ENCODE measurements at regions not wholly inside any gene's neighbourhood (a gene's known extent, or its start where the extent isn't known, plus 50 kb on each side); places are given as distances from the start of the nearest gene placed in this dataset.

DNA sequence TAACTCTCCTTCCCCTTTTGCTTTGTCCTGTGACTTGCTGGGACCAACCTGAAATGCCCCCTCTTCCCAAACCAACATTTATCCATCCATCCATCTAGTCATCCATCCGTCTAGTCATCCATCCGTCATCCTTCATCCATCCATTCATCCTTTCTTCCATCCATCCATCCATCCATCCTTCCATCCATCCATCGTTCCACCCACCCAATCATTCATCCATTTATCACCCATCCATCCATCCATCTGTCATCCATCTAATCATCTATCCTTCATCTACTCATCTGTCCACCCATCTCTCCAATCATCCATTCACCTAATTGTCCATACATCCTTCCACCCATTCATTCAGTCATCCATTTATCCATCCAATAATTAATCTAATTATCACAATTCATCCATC, 92.7 kb downstream of the EDN3 start:
- no peak for TF ChIP-seq POLR2A (IDR thresholded peaks at IDR 0.05)
- TF ChIP-seq CTCF (IDR thresholded peaks at IDR 0.05) = no peak

All from Peyer's patch (tissue), 4 donors.